Thyroid gland (tissue), 4 donors: ENCODE measurements at regions not wholly inside any gene's neighbourhood (a gene's known extent, or its start where the extent isn't known, plus 50 kb on each side); places are given as distances from the start of the nearest gene placed in this dataset.

Source experiments
- DNase-seq, 2 donors: peaks; one replicate each; pipeline ENCODE4 v3.0.0-alpha.2; 2019
- H3K27ac ChIP-seq, 3 donors: fragments of 200-600 bp; sonication (generic); 1 replicate in 2 of 3; 2 replicates in 1 of 3; pipeline ENCODE4 v1.5.1; 2016 to 2019; ENCODE audit warnings: mild to moderate bottlenecking in 1 of 3, moderate library complexity in 1 of 3
- H3K27me3 ChIP-seq: fragments of 200-600 bp; sonication (generic); one replicate; pipeline ENCODE4 v1.5.1; 2019
- H3K36me3 ChIP-seq, 2 donors: fragments of 200-600 bp; sonication (generic); one replicate each; pipeline ENCODE4 v1.5.1; 2016 to 2019
- H3K4me1 ChIP-seq, 2 donors: fragments of 200-600 bp; sonication (generic); one replicate each; pipeline ENCODE4 v1.5.1; 2017 to 2019
- H3K4me3 ChIP-seq, 3 donors: fragments of 200-600 bp; sonication (generic); replicated peaks in 1 of 3; 1 replicate in 2 of 3; 2 replicates in 1 of 3; pipeline ENCODE4 v1.5.1; 2016; ENCODE audit warnings: mild to moderate bottlenecking in 1 of 3
- H3K9me3 ChIP-seq: fragments of 200-600 bp; sonication (generic); one replicate; pipeline ENCODE4 v1.5.1; 2017
- POLR2A ChIP-seq, 2 donors: fragments of 450-650 bp; IDR thresholded peaks; one replicate each; pipeline ENCODE4 v1.6.1; 2017; ENCODE audit warnings: antibody characterized with exemption in 2 of 2, mild to moderate bottlenecking in 2 of 2, moderate library complexity in 1 of 2
- WGBS, 2 donors: methylation state at CpG; one replicate each; pipeline ENCODE4 v1.1.5; 2017; 5-methylcytosine and 5-hydroxymethylcytosine counted together
- intact Hi-C: fragments of 100-400 bp; cut with DNase I; formaldehyde crosslinking; loops from one replicate; pipeline ENCODE4 v1.15.1; 2023
- TF ChIP-seq, protein P1 (sequence below), 6 experiments: fragments of 200-600 bp in 3 of 6; fragments of 450-650 bp in 3 of 6; sonication (generic) in 3 of 6; IDR thresholded peaks; one replicate each; pipeline ENCODE4 v1.5.1; 2016 to 2019; ENCODE audit warnings: antibody characterized with exemption in 6 of 6, mild to moderate bottlenecking in 2 of 6, inconsistent platforms in 1 of 6, moderate library complexity in 1 of 6

DNA sequence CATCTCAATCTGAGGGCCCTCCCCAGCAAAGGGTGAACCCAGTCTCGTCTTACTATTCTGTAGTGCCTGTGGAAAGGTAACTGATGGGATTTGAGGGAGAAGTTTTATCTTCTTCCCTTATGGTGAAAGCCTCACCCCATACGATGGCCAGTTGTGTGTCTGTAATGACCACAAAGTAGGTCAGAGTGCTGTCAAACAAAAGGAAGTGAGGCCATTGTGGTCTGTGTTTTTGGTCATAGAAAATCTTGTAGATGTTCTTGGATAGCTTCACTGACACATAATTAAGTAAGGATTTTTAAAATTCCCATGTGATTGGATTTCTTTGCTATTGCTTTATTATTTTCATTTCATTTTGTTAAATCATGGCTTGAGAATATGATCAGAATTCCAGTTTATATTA, 505.1 kb upstream of the KLF4 start:
- Histone ChIP-seq H3K4me3 (no peak overlapping the region), H3K27ac (no peak overlapping the region), H3K4me1 (no peaks in the 10 kb centered on the region), H3K36me3 (no peaks in the 10 kb centered on the region), H3K9me3 (no peaks in the 10 kb centered on the region), H3K27me3 (no peaks in the 10 kb centered on the region)
- WGBS, 2 donors, result 74 to 89% methylated on average over 2 of the region's 2 CpGs
- DNase-seq, result no peak
- intact Hi-C loops, result no loop called here
- TF ChIP-seq, protein P1, sequence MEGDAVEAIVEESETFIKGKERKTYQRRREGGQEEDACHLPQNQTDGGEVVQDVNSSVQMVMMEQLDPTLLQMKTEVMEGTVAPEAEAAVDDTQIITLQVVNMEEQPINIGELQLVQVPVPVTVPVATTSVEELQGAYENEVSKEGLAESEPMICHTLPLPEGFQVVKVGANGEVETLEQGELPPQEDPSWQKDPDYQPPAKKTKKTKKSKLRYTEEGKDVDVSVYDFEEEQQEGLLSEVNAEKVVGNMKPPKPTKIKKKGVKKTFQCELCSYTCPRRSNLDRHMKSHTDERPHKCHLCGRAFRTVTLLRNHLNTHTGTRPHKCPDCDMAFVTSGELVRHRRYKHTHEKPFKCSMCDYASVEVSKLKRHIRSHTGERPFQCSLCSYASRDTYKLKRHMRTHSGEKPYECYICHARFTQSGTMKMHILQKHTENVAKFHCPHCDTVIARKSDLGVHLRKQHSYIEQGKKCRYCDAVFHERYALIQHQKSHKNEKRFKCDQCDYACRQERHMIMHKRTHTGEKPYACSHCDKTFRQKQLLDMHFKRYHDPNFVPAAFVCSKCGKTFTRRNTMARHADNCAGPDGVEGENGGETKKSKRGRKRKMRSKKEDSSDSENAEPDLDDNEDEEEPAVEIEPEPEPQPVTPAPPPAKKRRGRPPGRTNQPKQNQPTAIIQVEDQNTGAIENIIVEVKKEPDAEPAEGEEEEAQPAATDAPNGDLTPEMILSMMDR (IDR thresholded peaks at IDR 0.05), result no peak
- TF ChIP-seq POLR2A (IDR thresholded peaks at IDR 0.05), result no peak

- Histone ChIP-seq H3K4me1 (no peaks in the 10 kb centered on the region), H3K36me3 (no peaks in the 10 kb centered on the region), H3K27me3 (no peaks in the 10 kb centered on the region), H3K27ac (no peak overlapping the region), H3K9me3 (no peaks in the 10 kb centered on the region), H3K4me3 (no peak overlapping the region)
- DNase-seq, result no peak
- TF ChIP-seq, protein P1 (IDR thresholded peaks at IDR 0.05), result no peak
- TF ChIP-seq POLR2A (IDR thresholded peaks at IDR 0.05), result no peak
- WGBS, 2 donors, result 70 to 76% methylated on average over 2 of the region's 2 CpGs
- intact Hi-C loops, result no loop called here
Observed at GRCh38 chr9:107992271-107992670, 502.7 kb upstream of the KLF4 start.

DNA sequence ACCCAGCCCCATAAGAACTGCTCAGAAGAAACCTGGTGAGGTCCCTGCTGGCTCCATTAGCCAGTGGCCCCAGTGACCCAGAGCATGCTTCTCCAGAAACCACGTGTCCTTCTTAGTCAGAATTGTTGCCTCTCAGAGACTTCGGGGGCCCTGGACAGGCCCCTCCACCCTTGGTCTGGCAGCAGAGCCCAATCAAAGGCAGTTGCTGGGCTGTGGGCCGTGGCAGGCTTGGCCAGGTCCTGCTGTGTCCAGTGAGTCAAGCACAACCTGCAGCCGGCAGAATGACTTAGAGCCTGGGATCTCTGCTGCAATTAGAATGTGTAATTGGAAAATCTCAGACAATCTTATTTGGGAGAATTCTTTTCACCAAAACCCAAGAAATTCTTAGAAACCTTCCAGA, 502.0 kb upstream of the KLF4 start:
- Histone ChIP-seq H3K27ac (no peak overlapping the region), H3K4me1 (no peaks in the 10 kb centered on the region), H3K36me3 (no peaks in the 10 kb centered on the region), H3K9me3 (no peaks in the 10 kb centered on the region), H3K4me3 (no peak overlapping the region), H3K27me3 (no peaks in the 10 kb centered on the region)
- WGBS, 2 donors, result 64 to 77% methylated on average over 3 of the region's 4 CpGs
- DNase-seq, result no peak
- TF ChIP-seq POLR2A (IDR thresholded peaks at IDR 0.05), result no peak
- TF ChIP-seq, protein P1 (IDR thresholded peaks at IDR 0.05), result no peak
- intact Hi-C loops, result no loop called here

GRCh38 chr9:107989544-107989943, 500.0 kb upstream of the KLF4 start:
- TF ChIP-seq POLR2A (IDR thresholded peaks at IDR 0.05), result no peak
- TF ChIP-seq, protein P1 (IDR thresholded peaks at IDR 0.05), result no peak
- Histone ChIP-seq H3K4me1 (no peaks in the 10 kb centered on the region), H3K4me3 (no peak overlapping the region), H3K27me3 (no peaks in the 10 kb centered on the region), H3K36me3 (no peaks in the 10 kb centered on the region), H3K9me3 (no peaks in the 10 kb centered on the region), H3K27ac (no peak overlapping the region)
- DNase-seq, result no peak
- WGBS, 2 donors, result 77 to 85% methylated on average over 2 of the region's 2 CpGs
- intact Hi-C loops, result no loop called here

- DNase-seq, result no peak
- Histone ChIP-seq H3K27ac (no peak overlapping the region), H3K4me1 (no peaks in the 10 kb centered on the region), H3K36me3 (no peaks in the 10 kb centered on the region), H3K27me3 (no peaks in the 10 kb centered on the region), H3K4me3 (no peak overlapping the region), H3K9me3 (no peaks in the 10 kb centered on the region)
- 65 to 91% methylated on average over 4 of the region's 4 CpGs for WGBS, 2 donors
- no peak for TF ChIP-seq POLR2A (IDR thresholded peaks at IDR 0.05)
- TF ChIP-seq, protein P1 (IDR thresholded peaks at IDR 0.05), result no peak
- intact Hi-C loops, result no loop called here
Observed at GRCh38 chr9:107989099-107989498, 499.5 kb upstream of the KLF4 start.
